ENCODE measurements at regions not wholly inside any gene's neighbourhood (a gene's known extent, or its start where the extent isn't known, plus 50 kb on each side); places are given as distances from the start of the nearest gene placed in this dataset.

DNA sequence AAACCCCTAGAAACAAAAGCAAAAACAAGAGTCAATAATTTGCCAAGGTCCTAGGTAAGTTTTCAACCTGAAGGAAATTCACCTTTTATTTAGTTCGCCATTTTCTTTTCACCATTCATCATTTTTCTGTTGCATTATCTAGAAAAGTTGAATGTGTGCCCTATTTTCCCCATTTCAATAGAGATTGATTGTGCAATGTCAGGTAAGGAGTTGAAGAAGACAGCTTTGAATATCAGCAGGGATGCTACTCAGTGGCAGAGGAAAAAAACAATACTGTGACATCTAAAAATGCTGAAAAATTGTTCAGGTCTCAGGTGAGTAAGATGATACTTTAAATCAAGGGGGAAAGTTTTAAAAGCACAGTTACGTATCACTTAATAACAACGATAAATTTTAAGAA is 813.7 kb downstream of the DTWD2 start (continued):
- TF ChIP-seq, protein P1, sequence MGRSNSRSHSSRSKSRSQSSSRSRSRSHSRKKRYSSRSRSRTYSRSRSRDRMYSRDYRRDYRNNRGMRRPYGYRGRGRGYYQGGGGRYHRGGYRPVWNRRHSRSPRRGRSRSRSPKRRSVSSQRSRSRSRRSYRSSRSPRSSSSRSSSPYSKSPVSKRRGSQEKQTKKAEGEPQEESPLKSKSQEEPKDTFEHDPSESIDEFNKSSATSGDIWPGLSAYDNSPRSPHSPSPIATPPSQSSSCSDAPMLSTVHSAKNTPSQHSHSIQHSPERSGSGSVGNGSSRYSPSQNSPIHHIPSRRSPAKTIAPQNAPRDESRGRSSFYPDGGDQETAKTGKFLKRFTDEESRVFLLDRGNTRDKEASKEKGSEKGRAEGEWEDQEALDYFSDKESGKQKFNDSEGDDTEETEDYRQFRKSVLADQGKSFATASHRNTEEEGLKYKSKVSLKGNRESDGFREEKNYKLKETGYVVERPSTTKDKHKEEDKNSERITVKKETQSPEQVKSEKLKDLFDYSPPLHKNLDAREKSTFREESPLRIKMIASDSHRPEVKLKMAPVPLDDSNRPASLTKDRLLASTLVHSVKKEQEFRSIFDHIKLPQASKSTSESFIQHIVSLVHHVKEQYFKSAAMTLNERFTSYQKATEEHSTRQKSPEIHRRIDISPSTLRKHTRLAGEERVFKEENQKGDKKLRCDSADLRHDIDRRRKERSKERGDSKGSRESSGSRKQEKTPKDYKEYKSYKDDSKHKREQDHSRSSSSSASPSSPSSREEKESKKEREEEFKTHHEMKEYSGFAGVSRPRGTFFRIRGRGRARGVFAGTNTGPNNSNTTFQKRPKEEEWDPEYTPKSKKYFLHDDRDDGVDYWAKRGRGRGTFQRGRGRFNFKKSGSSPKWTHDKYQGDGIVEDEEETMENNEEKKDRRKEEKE (IDR thresholded peaks at IDR 0.05) = no peak
- TF ChIP-seq KDM1A (IDR thresholded peaks at IDR 0.05; ENCODE audit: borderline replicate concordance) (no peak), IKZF2 (IDR thresholded peaks at IDR 0.05) (no peak)

DNA sequence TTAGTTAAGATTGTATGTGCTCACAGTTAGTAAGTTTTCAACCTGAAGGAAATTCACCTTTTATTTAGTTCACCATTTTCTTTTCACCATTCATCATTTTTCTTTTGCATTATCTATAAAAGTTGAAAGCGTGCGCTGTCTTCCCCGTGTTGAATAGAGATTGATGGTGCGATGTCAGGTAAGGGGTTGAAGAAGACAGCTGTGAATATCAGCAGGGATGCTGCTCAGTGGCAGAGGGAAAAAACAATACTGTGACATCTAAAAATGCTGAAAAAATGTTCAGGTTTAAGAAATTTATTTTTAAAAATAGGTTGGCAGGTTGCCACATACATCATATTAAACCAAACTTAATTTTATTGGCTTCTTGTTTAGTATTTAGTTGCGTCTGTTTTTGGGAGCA is 815.0 kb downstream of the DTWD2 start:
- Histone ChIP-seq H4K20me1 (ENCODE audit: control insufficient read depth, insufficient read depth) (no peaks in the 10 kb centered on the region), H3K4me1 (ENCODE audit: control insufficient read depth, insufficient read depth, low read length) (no peaks in the 10 kb centered on the region), H2AFZ (ENCODE audit: control insufficient read depth, low read depth, low read length) (no peak overlapping the region), H3K27ac (ENCODE audit: control insufficient read depth, insufficient read depth) (no peak overlapping the region), H3K36me3 (ENCODE audit: control insufficient read depth in 2 of 2, insufficient read depth in 2 of 2, low read length in 1 of 2) (no peaks in the 10 kb centered on the region), H3K9me3 (replicated peaks; ENCODE audit: control insufficient read depth, insufficient read depth, low read length) (no peaks in the 10 kb centered on the region), H3K4me3 (no peak overlapping the region), H3K9ac (ENCODE audit: control insufficient read depth, insufficient read depth, low read length) (no peak overlapping the region), H3K4me2 (ENCODE audit: control insufficient read depth, insufficient read depth) (no peak overlapping the region), H3K79me2 (ENCODE audit: control insufficient read depth, insufficient read depth, low read length) (no peaks in the 10 kb centered on the region), H3K27me3 (replicated peaks in 1 of 2; ENCODE audit: control insufficient read depth in 2 of 2, insufficient read depth in 2 of 2, low read length in 1 of 2) (no peaks in the 10 kb centered on the region)
- intact Hi-C loops (cut with micrococcal nuclease; ENCODE audit: unreplicated experiment) = no loop called here
- ChIA-PET POLR2A (no interaction called here), SMC1A (ENCODE audit: uncharacterized antibody, unreplicated experiment) (interaction anchor here (0.8 kb wide), 1 partner anchor 10 kb away, joined by 3 read pairs; no protein-coding TSS in a partner anchor), CTCF (interaction anchor here (1.2 kb wide), 1 partner anchor 9 kb away, joined by 3 read pairs; no protein-coding TSS in a partner anchor), RAD21 (ENCODE audit: unreplicated experiment) (no interaction called here)
- WGBS (ENCODE audit: insufficient coverage, insufficient replicate concordance, low lambda C conversion rate, missing lambda C conversion rate) = 76% methylated on average over 5 of the region's 5 CpGs
- in situ Hi-C loops (cut with MboI) = no loop called here
- no peak for FAIRE-seq
- no peak for DNase-seq (ENCODE audit: low read depth, low spot score)
- BruUV-seq (replicated peaks) = no TSS peak
- ATAC-seq = no peak
- TF ChIP-seq SMC3 (IDR thresholded peaks at IDR 0.05; ENCODE audit: borderline replicate concordance, low read length) (no peak), RCOR1 (conservative IDR thresholded peaks at IDR 0.05; ENCODE audit: low read depth, low read length) (no peak), ZNF217 (IDR thresholded peaks at IDR 0.05) (no peak), IRF4 (IDR thresholded peaks at IDR 0.05; ENCODE audit: low read depth, low read length) (no peak), SMAD1 (IDR thresholded peaks at IDR 0.05; ENCODE audit: low read depth, partially characterized antibody) (no peak), PAX8 (IDR thresholded peaks at IDR 0.05) (no peak), SUPT20H (IDR thresholded peaks at IDR 0.05; ENCODE audit: borderline replicate concordance, control insufficient read depth, low read depth, low read length) (no peak)
- TF ChIP-seq, protein P2, sequence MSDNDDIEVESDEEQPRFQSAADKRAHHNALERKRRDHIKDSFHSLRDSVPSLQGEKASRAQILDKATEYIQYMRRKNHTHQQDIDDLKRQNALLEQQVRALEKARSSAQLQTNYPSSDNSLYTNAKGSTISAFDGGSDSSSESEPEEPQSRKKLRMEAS (IDR thresholded peaks at IDR 0.05; ENCODE audit: low read depth, low read length) = no peak
- TF ChIP-seq, protein P3, sequence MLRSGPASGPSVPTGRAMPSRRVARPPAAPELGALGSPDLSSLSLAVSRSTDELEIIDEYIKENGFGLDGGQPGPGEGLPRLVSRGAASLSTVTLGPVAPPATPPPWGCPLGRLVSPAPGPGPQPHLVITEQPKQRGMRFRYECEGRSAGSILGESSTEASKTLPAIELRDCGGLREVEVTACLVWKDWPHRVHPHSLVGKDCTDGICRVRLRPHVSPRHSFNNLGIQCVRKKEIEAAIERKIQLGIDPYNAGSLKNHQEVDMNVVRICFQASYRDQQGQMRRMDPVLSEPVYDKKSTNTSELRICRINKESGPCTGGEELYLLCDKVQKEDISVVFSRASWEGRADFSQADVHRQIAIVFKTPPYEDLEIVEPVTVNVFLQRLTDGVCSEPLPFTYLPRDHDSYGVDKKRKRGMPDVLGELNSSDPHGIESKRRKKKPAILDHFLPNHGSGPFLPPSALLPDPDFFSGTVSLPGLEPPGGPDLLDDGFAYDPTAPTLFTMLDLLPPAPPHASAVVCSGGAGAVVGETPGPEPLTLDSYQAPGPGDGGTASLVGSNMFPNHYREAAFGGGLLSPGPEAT (IDR thresholded peaks at IDR 0.05; ENCODE audit: low read depth) = no peak
- TF ChIP-seq, protein P4, sequence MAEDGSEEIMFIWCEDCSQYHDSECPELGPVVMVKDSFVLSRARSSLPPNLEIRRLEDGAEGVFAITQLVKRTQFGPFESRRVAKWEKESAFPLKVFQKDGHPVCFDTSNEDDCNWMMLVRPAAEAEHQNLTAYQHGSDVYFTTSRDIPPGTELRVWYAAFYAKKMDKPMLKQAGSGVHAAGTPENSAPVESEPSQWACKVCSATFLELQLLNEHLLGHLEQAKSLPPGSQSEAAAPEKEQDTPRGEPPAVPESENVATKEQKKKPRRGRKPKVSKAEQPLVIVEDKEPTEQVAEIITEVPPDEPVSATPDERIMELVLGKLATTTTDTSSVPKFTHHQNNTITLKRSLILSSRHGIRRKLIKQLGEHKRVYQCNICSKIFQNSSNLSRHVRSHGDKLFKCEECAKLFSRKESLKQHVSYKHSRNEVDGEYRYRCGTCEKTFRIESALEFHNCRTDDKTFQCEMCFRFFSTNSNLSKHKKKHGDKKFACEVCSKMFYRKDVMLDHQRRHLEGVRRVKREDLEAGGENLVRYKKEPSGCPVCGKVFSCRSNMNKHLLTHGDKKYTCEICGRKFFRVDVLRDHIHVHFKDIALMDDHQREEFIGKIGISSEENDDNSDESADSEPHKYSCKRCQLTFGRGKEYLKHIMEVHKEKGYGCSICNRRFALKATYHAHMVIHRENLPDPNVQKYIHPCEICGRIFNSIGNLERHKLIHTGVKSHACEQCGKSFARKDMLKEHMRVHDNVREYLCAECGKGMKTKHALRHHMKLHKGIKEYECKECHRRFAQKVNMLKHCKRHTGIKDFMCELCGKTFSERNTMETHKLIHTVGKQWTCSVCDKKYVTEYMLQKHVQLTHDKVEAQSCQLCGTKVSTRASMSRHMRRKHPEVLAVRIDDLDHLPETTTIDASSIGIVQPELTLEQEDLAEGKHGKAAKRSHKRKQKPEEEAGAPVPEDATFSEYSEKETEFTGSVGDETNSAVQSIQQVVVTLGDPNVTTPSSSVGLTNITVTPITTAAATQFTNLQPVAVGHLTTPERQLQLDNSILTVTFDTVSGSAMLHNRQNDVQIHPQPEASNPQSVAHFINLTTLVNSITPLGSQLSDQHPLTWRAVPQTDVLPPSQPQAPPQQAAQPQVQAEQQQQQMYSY (CRISPR knock-in tag; IDR thresholded peaks at IDR 0.05) = no peak

All from GM12878 (cell line).